HG02943 (cell line): ENCODE measurements at regions not wholly inside any gene's neighbourhood (a gene's known extent, or its start where the extent isn't known, plus 50 kb on each side); places are given as distances from the start of the nearest gene placed in this dataset.

Experiments used
- ATAC-seq: cut with Tn5 transposase; IDR thresholded peaks from one replicate; pipeline ENCODE4 v1.9.1; 2021; ENCODE audit warnings: mild to moderate bottlenecking, low read depth, moderate library complexity; ENCODE audit not compliant: unreplicated experiment

- no peak for ATAC-seq
Measured at GRCh38 chr5:38207343-38207742, 51.0 kb upstream of the EGFLAM start.

GRCh38 chr5:38202741-38203140 is 55.6 kb upstream of the EGFLAM start:
- no peak for ATAC-seq

- no peak for ATAC-seq
Measured at GRCh38 chr5:38200872-38201557, 57.3 kb upstream of the EGFLAM start.

GRCh38 chr5:38197118-38197517 is 61.2 kb upstream of the EGFLAM start:
- ATAC-seq, result no peak

GRCh38 chr5:38193015-38193581 is 65.3 kb upstream of the EGFLAM start:
- ATAC-seq, result no peak

- ATAC-seq, result no peak
Measured at GRCh38 chr5:38191693-38192092, 66.7 kb upstream of the EGFLAM start.

DNA sequence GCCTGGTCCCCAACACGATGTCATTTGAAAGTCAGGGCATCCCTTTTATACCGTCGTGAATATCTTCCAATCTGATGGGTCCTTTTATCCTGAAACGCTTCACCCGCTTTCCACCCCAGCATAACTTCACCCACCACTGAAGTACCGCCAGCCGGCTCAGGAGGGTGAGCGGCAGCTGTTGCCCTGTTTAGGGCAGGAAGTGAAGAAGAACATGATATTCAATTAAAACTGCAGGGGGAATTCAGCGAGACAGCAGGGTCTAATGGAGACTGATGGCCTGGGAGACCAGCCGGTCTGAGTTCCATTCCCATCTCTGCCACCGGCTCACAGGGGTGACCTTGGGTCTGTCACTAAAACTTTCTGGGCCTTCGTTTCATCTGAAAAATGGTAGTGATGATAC is 68.2 kb upstream of the EGFLAM start:
- ATAC-seq, result no peak

DNA sequence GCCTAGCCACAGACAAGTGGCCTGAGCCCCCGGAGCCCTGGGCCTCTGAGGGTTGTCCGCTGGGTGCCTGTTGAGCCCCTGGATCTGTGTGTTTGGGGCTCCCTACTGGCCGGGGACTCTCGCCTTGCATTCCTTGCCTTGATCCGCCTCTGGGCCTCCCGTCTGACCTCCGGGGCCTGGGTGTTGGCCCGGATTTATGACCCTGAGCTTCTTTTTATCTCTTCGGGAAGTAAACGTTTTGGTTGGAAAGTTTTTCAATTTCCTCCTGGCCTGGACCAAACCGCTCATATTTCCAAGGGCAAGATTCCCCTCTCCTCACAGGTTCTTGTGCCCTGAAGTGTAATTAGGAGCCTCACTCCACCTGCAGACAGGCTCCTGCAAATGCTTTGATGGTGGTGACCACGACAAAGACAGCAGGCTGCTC is 69.3 kb upstream of the EGFLAM start:
- ATAC-seq, result no peak

- ATAC-seq, result no peak
Measured at GRCh38 chr5:38188591-38188990, 69.8 kb upstream of the EGFLAM start.

DNA sequence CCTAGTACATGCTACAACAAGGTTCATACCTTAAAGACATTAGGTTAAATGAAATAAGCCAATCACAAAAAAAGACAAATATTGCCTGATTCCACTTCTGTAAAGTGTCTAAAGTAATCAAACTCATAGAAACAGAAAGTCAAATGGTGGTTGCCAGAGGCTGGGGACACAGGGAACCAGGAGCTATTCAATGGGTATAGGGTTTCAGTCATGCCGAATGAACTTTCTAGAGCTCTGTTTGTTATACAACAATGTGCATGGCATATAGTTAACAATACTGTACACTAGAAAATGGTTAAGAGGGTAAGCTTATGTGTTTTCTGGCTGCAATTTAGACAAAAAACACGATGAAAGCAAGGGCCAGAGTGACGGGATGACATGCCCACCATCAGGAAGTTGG is 70.8 kb upstream of the EGFLAM start:
- ATAC-seq, result no peak

- no peak for ATAC-seq
Measured at GRCh38 chr5:38184627-38185026, 73.7 kb upstream of the EGFLAM start.

GRCh38 chr5:38182991-38183390 is 75.4 kb upstream of the EGFLAM start:
- ATAC-seq, result no peak

- no peak for ATAC-seq
Measured at GRCh38 chr5:38168029-38168428, 90.3 kb upstream of the EGFLAM start.

GRCh38 chr5:38167562-38167996 is 90.8 kb upstream of the EGFLAM start:
- no peak for ATAC-seq

- ATAC-seq, result no peak
Measured at GRCh38 chr5:38166832-38167231, 91.5 kb upstream of the EGFLAM start.

- no peak for ATAC-seq
Measured at GRCh38 chr5:38165435-38165834, 92.9 kb upstream of the EGFLAM start.

DNA sequence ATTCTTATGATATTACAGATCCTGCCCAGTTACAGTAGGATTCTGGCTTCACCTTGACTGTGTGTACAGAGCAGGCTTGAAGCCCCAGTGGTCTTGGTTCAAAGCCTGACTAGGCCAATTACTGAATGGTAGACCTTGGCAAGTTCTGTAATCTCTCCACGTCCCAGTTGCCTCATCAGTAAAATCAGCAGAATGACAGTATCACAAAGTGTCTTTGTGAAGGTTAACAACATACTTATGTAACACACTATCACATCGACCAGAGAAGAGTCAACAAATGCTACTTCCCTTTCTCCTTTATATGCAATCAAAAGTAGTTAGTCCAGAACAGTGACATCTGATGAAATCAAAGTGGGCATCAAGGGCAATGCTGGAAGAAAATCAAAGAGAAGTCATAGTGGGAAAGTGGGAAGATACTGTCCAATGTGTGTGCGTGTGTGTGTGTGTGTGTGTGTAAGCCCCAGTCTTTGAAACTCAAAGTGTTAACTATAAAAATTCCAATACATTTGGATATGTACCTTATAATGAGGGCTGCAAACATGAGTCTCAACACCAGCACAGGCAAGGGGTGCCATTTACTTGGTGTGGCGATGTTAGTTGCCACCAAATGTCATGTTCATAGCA is 93.5 kb upstream of the EGFLAM start:
- ATAC-seq, result no peak

DNA sequence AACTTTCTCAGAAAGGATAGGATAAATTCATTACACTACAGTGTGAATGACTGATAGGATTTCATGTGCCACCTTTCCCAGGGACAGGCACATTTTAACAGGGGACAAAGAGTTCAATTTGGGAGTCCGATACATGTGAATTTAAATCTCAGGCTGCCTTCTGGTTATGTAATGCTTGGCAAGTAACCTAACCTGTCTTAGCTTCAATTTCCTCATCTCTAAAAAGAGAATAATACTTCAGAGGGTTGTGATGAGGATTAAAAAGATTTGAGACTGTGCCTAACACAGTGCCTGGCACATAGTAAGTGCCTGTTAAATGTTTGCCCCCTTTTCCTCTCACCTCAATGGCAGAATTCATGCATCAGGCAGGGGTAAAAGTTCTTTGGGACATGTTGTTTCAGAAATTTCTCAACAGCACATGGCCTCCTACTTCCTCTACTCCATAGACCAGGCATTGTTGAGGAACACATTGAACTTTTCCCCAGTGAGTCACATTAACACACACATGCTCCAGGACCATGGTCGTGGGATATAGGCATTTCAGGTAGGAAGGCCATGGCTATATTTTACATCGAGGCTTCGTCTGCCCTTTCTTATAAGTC is 94.6 kb upstream of the EGFLAM start:
- no peak for ATAC-seq

DNA sequence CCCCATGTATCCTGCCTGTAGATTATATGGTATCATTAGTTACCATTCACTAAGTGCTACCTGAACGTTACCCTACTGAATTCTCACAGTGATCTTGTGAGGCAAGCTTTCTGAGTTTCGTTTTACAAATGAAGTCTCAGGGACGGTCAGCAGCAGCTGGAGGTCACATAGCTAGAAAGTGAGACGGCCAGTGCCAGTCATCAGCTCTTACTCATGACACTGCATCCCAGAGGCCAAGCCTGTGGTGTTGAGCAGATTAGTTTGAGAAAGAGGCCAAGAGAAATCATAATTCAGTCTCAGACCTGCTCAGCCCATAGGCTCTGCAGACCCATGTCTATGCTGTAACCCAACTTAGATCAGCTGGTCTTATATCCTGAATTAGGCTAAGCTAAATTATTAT is 95.7 kb upstream of the EGFLAM start:
- ATAC-seq, result no peak

DNA sequence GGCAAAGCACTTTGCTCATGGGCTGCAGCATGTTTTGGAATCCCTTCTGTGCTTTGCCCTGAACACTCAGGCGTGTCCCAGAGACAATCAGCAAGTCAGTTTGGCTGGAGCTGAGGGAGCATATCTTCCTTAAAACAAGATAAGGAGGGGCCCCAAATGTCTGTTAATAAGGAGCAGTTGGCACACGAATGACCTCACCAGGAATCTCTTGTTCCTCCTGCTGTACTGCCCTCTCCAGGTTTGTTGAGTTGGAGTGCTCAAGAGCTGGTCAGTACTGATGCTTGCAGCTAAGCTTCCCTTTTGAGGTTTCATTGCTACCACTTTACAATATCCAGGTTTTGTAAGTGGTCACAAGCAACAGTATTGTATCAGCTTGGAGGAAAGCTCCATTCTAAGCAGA is 101.3 kb upstream of the EGFLAM start:
- ATAC-seq, result no peak

- no peak for ATAC-seq
Measured at GRCh38 chr5:38154615-38155204, 103.6 kb upstream of the EGFLAM start.
